ENCODE measurements at regions not wholly inside any gene's neighbourhood (a gene's known extent, or its start where the extent isn't known, plus 50 kb on each side); places are given as distances from the start of the nearest gene placed in this dataset.

- Histone ChIP-seq H3K4me3 (no peak overlapping the region), H3K9me3 (no peaks in the 10 kb centered on the region), H3K27ac (no peak overlapping the region), H3K36me3 (no peaks in the 10 kb centered on the region), H3K27me3 (ENCODE audit: low read depth) (no peaks in the 10 kb centered on the region), H3K4me1 (no peaks in the 10 kb centered on the region)
- intact Hi-C loops (cut with DNase I): no loop called here
- TF ChIP-seq, protein P1, sequence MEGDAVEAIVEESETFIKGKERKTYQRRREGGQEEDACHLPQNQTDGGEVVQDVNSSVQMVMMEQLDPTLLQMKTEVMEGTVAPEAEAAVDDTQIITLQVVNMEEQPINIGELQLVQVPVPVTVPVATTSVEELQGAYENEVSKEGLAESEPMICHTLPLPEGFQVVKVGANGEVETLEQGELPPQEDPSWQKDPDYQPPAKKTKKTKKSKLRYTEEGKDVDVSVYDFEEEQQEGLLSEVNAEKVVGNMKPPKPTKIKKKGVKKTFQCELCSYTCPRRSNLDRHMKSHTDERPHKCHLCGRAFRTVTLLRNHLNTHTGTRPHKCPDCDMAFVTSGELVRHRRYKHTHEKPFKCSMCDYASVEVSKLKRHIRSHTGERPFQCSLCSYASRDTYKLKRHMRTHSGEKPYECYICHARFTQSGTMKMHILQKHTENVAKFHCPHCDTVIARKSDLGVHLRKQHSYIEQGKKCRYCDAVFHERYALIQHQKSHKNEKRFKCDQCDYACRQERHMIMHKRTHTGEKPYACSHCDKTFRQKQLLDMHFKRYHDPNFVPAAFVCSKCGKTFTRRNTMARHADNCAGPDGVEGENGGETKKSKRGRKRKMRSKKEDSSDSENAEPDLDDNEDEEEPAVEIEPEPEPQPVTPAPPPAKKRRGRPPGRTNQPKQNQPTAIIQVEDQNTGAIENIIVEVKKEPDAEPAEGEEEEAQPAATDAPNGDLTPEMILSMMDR (IDR thresholded peaks at IDR 0.05): no peak
- DNase-seq: no peak
- no peak for ATAC-seq
These were observed 307.4 kb upstream of the COL8A1 start for GRCh38 chr3:99330924-99331532.

GRCh38 chr3:99330281-99330680 is 308.1 kb upstream of the COL8A1 start:
- Histone ChIP-seq H3K27me3 (ENCODE audit: low read depth) (no peaks in the 10 kb centered on the region), H3K4me3 (no peak overlapping the region), H3K9me3 (no peaks in the 10 kb centered on the region), H3K36me3 (no peaks in the 10 kb centered on the region), H3K4me1 (no peaks in the 10 kb centered on the region), H3K27ac (no peak overlapping the region)
- intact Hi-C loops (cut with DNase I): no loop called here
- TF ChIP-seq, protein P1 (IDR thresholded peaks at IDR 0.05): no peak
- ATAC-seq (no peak), DNase-seq (no peak)

DNA sequence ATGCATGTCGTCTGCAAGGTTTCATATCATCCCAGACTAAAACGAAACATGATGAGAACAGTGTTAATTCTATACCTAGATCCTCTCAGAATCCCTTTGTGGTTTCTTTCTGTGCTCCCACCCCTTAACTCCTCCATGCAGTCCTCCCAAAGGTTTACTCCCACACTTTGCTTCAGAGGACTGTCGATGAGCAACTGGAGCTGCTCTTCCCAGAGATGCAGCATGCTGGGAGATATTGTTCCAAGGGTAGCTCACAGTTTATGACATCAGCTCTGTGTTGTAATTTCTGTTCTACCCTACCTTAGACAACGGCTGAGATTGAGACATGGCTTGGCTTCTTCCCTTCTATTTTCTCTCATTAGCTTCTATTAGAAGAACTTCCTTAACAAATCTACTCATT is 313.0 kb upstream of the COL8A1 start:
- Histone ChIP-seq H3K27ac (no peak overlapping the region), H3K9me3 (no peaks in the 10 kb centered on the region), H3K27me3 (ENCODE audit: low read depth) (no peaks in the 10 kb centered on the region), H3K4me3 (no peak overlapping the region), H3K36me3 (no peaks in the 10 kb centered on the region), H3K4me1 (no peaks in the 10 kb centered on the region)
- intact Hi-C loops (cut with DNase I): no loop called here
- no peak for DNase-seq
- no peak for ATAC-seq
- TF ChIP-seq, protein P1 (IDR thresholded peaks at IDR 0.05): no peak

DNA sequence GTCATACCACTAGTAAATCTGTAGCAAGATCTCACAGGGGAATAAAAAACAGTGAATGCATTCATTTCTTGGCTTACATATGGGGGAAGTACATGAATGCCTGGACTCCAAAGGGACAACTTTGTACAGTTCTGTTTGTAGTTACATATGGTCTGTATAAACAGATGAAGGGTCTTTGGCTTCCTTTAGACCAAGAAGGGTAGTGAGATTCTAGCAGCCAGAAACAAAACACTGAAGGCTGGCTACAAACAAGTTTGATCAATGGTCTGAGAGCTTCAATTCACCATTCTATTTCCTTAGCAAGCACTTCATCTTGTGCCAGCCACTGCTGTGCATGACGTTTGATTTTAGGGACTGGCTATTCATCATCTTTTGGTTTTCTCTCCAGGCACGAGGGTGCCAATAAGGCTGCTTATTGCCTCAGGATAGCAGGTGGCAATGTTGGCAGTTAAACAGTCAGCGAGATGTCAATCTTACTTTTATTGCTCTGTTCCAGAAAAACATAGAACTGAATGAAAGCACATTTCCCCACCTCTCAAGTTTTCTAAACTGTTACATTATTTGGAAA is 313.7 kb upstream of the COL8A1 start:
- Histone ChIP-seq H3K27ac (no peak overlapping the region), H3K4me1 (no peaks in the 10 kb centered on the region), H3K4me3 (no peak overlapping the region), H3K9me3 (no peaks in the 10 kb centered on the region), H3K36me3 (no peaks in the 10 kb centered on the region), H3K27me3 (ENCODE audit: low read depth) (no peaks in the 10 kb centered on the region)
- intact Hi-C loops (cut with DNase I): no loop called here
- no peak for ATAC-seq
- DNase-seq: no peak
- TF ChIP-seq, protein P1 (IDR thresholded peaks at IDR 0.05): no peak

- H3K36me3 ChIP-seq: no peaks in the 10 kb centered on the region
- no peak for ATAC-seq
- H3K4me1 ChIP-seq: no peaks in the 10 kb centered on the region
- no peak overlapping the region for H3K4me3 ChIP-seq
- DNase-seq: no peak
- H3K9me3 ChIP-seq: no peaks in the 10 kb centered on the region
- no peak overlapping the region for H3K27ac ChIP-seq
- intact Hi-C loops (cut with DNase I): no loop called here
- TF ChIP-seq, protein P1 (IDR thresholded peaks at IDR 0.05): no peak
- no peaks in the 10 kb centered on the region for H3K27me3 ChIP-seq (ENCODE audit: low read depth)
These were observed 314.5 kb upstream of the COL8A1 start for GRCh38 chr3:99323940-99324339.
